Uterus (tissue), 3 donors: ENCODE measurements at regions not wholly inside any gene's neighbourhood (a gene's known extent, or its start where the extent isn't known, plus 50 kb on each side); places are given as distances from the start of the nearest gene placed in this dataset.

ENCODE experiments used
- DNase-seq, 2 donors: peaks; one replicate each; pipeline ENCODE4 v3.0.0-alpha.2; 2019 to 2020
- H3K27ac ChIP-seq, 2 donors: fragments of 200-600 bp; sonication (generic); 1 replicate in 1 of 2; 2 replicates in 1 of 2; pipeline ENCODE4 v1.5.1; 2016 to 2018
- H3K27me3 ChIP-seq, 2 donors: fragments of 200-600 bp; sonication (generic); one replicate each; pipeline ENCODE4 v1.5.1; 2018 to 2019; ENCODE audit warnings: control low read depth in 1 of 2
- H3K36me3 ChIP-seq, 2 donors: fragments of 200-600 bp; sonication (generic); one replicate each; pipeline ENCODE4 v1.5.1; 2019; ENCODE audit warnings: control low read depth in 1 of 2
- H3K4me1 ChIP-seq, 2 donors: fragments of 200-600 bp; sonication (generic); one replicate each; pipeline ENCODE4 v1.5.1; 2018 to 2019; ENCODE audit warnings: control low read depth in 1 of 2
- H3K4me3 ChIP-seq, 2 donors: fragments of 200-600 bp; sonication (generic); 1 replicate in 1 of 2; 2 replicates in 1 of 2; pipeline ENCODE4 v1.5.1; 2018 to 2019; ENCODE audit warnings: mild to moderate bottlenecking in 1 of 2
- H3K9me3 ChIP-seq, 2 donors: fragments of 200-600 bp; sonication (generic); one replicate each; pipeline ENCODE4 v1.5.1; 2019; ENCODE audit warnings: control low read depth in 1 of 2
- CTCF ChIP-seq, 4 experiments: fragments of 200-600 bp in 2 of 4; fragments of 450-650 bp in 2 of 4; sonication (generic) in 2 of 4; IDR thresholded peaks; one replicate each; pipeline ENCODE4 v1.5.1; 2016 to 2019; ENCODE audit warnings: antibody characterized with exemption in 4 of 4, mild to moderate bottlenecking in 2 of 4, moderate library complexity in 1 of 4
- POLR2A ChIP-seq, 2 donors: fragments of 450-650 bp; IDR thresholded peaks; one replicate each; pipeline ENCODE4 v1.6.1; 2016; ENCODE audit warnings: antibody characterized with exemption in 2 of 2, mild to moderate bottlenecking in 1 of 2, moderate library complexity in 1 of 2
- intact Hi-C: fragments of 100-400 bp; cut with DNase I; formaldehyde crosslinking; loops from one replicate; pipeline ENCODE4 v1.15.1; 2023; ENCODE audit warnings: low total_unique reads
- donor health status: DM: yes; HTN: yes; CAD: no.

- Histone ChIP-seq H3K36me3 (no peaks in the 10 kb centered on the region), H3K27ac (peak overlapping the region; percentile 89 to 90), H3K4me3 (no peak overlapping the region), H3K27me3 (no peaks in the 10 kb centered on the region), H3K4me1 (peaks cover 10 to 31% of the 10 kb centered on the region in 2 donors), H3K9me3 (no peaks in the 10 kb centered on the region)
- no peak for TF ChIP-seq CTCF (IDR thresholded peaks at IDR 0.05)
- TF ChIP-seq POLR2A (IDR thresholded peaks at IDR 0.05): no peak
- intact Hi-C loops: loop anchor here (10.0 kb wide), 1 partner anchor 172 kb away; no protein-coding TSS in a partner anchor
- DNase-seq: peak in 1 of 2 donors; percentile 81
Observed at GRCh38 chr13:40406405-40407120, 259.9 kb downstream of the FOXO1 start.

GRCh38 chr13:40407567-40407966, 258.9 kb downstream of the FOXO1 start:
- no peaks in the 10 kb centered on the region for H3K9me3 ChIP-seq
- TF ChIP-seq POLR2A (IDR thresholded peaks at IDR 0.05) (no peak), CTCF (IDR thresholded peaks at IDR 0.05) (no peak)
- intact Hi-C loops: loop anchor here (10.0 kb wide), 1 partner anchor 173 kb away; no protein-coding TSS in a partner anchor
- peaks cover 10 to 24% of the 10 kb centered on the region in 2 donors for H3K4me1 ChIP-seq
- no peak for DNase-seq
- no peak overlapping the region for H3K4me3 ChIP-seq
- no peaks in the 10 kb centered on the region for H3K27me3 ChIP-seq
- no peaks in the 10 kb centered on the region for H3K36me3 ChIP-seq
- peak overlapping the region; percentile 89 to 90 for H3K27ac ChIP-seq

- intact Hi-C loops: loop anchor here (10.0 kb wide), 1 partner anchor 174 kb away; no protein-coding TSS in a partner anchor
- Histone ChIP-seq H3K27ac (peak overlapping the region; percentile 89 to 90), H3K4me3 (no peak overlapping the region), H3K4me1 (peaks cover 3 to 14% of the 10 kb centered on the region in 2 donors), H3K9me3 (no peaks in the 10 kb centered on the region), H3K36me3 (no peaks in the 10 kb centered on the region), H3K27me3 (no peaks in the 10 kb centered on the region)
- no peak for DNase-seq
- no peak for TF ChIP-seq POLR2A (IDR thresholded peaks at IDR 0.05)
- no peak for TF ChIP-seq CTCF (IDR thresholded peaks at IDR 0.05)
Observed at GRCh38 chr13:40408602-40409001, 257.8 kb downstream of the FOXO1 start.

GRCh38 chr13:40409278-40409677, 257.2 kb downstream of the FOXO1 start:
- intact Hi-C loops: loop anchor here (10.0 kb wide), 1 partner anchor 174 kb away; no protein-coding TSS in a partner anchor
- Histone ChIP-seq H3K36me3 (no peaks in the 10 kb centered on the region), H3K27ac (peak overlapping the region; percentile 89 to 90), H3K4me3 (no peak overlapping the region), H3K27me3 (no peaks in the 10 kb centered on the region), H3K9me3 (no peaks in the 10 kb centered on the region), H3K4me1 (peaks cover 0 to 9% of the 10 kb centered on the region in 2 donors)
- peak in 1 of 2 donors; percentile 51 for DNase-seq
- TF ChIP-seq POLR2A (IDR thresholded peaks at IDR 0.05): no peak

- intact Hi-C loops: no loop called here
- H3K9me3 ChIP-seq: no peaks in the 10 kb centered on the region
- TF ChIP-seq POLR2A (IDR thresholded peaks at IDR 0.05): no peak
- TF ChIP-seq CTCF (IDR thresholded peaks at IDR 0.05): no peak
- no peak overlapping the region for H3K4me3 ChIP-seq
- H3K27me3 ChIP-seq: no peaks in the 10 kb centered on the region
- no peak for DNase-seq
- no peaks in the 10 kb centered on the region for H3K36me3 ChIP-seq
- H3K4me1 ChIP-seq: peaks cover 0 to 5% of the 10 kb centered on the region in 2 donors
- peak overlapping the region; percentile 89 to 90 for H3K27ac ChIP-seq
Observed at GRCh38 chr13:40410315-40410714, 256.1 kb downstream of the FOXO1 start.
